ENCODE measurements at regions not wholly inside any gene's neighbourhood (a gene's known extent, or its start where the extent isn't known, plus 50 kb on each side); places are given as distances from the start of the nearest gene placed in this dataset.

DNA sequence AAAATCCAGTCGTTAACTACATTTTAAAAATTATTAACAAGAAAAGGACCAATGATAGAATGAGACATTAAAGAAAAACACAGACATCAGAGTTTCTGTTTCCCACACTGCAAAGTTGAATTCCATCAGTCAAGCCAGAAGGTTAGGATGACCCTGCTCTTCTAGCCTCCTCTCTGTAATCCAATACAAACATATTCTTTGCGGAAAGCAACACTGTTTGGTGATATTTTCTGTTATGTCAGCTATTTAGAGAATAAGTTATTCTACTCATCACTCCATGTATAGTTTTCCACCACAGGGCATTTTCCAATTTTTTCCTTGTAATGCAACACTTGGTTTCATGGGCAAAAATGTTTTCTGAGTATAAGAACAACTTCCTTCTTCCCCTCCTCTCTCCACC, 152.3 kb downstream of the EVX1 start:
- TF ChIP-seq, protein P1, sequence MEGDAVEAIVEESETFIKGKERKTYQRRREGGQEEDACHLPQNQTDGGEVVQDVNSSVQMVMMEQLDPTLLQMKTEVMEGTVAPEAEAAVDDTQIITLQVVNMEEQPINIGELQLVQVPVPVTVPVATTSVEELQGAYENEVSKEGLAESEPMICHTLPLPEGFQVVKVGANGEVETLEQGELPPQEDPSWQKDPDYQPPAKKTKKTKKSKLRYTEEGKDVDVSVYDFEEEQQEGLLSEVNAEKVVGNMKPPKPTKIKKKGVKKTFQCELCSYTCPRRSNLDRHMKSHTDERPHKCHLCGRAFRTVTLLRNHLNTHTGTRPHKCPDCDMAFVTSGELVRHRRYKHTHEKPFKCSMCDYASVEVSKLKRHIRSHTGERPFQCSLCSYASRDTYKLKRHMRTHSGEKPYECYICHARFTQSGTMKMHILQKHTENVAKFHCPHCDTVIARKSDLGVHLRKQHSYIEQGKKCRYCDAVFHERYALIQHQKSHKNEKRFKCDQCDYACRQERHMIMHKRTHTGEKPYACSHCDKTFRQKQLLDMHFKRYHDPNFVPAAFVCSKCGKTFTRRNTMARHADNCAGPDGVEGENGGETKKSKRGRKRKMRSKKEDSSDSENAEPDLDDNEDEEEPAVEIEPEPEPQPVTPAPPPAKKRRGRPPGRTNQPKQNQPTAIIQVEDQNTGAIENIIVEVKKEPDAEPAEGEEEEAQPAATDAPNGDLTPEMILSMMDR (conservative IDR thresholded peaks at IDR 0.05 in 1 of 2, IDR thresholded peaks at IDR 0.05 in 1 of 2; ENCODE audit: extremely low read depth in 1 of 2, insufficient read depth in 1 of 2, low read depth in 1 of 2, low read length in 2 of 2), result no peak
- no peak for TF ChIP-seq EZH2 (IDR thresholded peaks at IDR 0.05; ENCODE audit: borderline replicate concordance, low read length)
